Stimulated activated CD4-positive, alpha-beta T cell treated with anti-CD3 and anti-CD28 coated beads, Interleukin-15, amount 100 ng/mL, for 1 hour (primary cell): ENCODE measurements at regions not wholly inside any gene's neighbourhood (a gene's known extent, or its start where the extent isn't known, plus 50 kb on each side); places are given as distances from the start of the nearest gene placed in this dataset.

Experiments used
- DNase-seq, 2 donors: peaks; one replicate each; pipeline ENCODE4 v3.0.0-alpha.2; 2020; ENCODE audit warnings: low read depth in 1 of 2, low spot score in 1 of 2

GRCh38 chr2:196383799-196384198, 212.4 kb upstream of the STK17B start:
- DNase-seq: no peak

- no peak for DNase-seq
Measured at GRCh38 chr2:196384729-196385128, 213.4 kb upstream of the STK17B start.

- DNase-seq: no peak
Measured at GRCh38 chr2:196389670-196390069, 218.3 kb upstream of the STK17B start.

- DNase-seq: no peak
Measured at GRCh38 chr2:196390243-196391148, 219.1 kb upstream of the STK17B start.

- DNase-seq: no peak
Measured at GRCh38 chr2:196391149-196391479, 219.7 kb upstream of the STK17B start.

- DNase-seq: no peak
Measured at GRCh38 chr2:196399096-196399495, 227.7 kb upstream of the STK17B start.

- no peak for DNase-seq
Measured at GRCh38 chr2:196399722-196400691, 228.6 kb upstream of the STK17B start.

- DNase-seq: no peak
Measured at GRCh38 chr2:196403471-196403870, 232.1 kb upstream of the STK17B start.

- DNase-seq: no peak
Measured at GRCh38 chr2:196404276-196404675, 232.9 kb upstream of the STK17B start.

- DNase-seq: no peak
Measured at GRCh38 chr2:196407675-196408264, 231.7 kb upstream of the CCDC150 start.

GRCh38 chr2:196409376-196409775, 230.1 kb upstream of the CCDC150 start:
- DNase-seq: no peak

- DNase-seq: no peak
Measured at GRCh38 chr2:196410008-196410407, 229.5 kb upstream of the CCDC150 start.

GRCh38 chr2:196413821-196414274, 225.7 kb upstream of the CCDC150 start:
- no peak for DNase-seq

- no peak for DNase-seq
Measured at GRCh38 chr2:196415384-196415783, 224.1 kb upstream of the CCDC150 start.

- no peak for DNase-seq
Measured at GRCh38 chr2:196420143-196420542, 219.4 kb upstream of the CCDC150 start.

- DNase-seq: no peak
Measured at GRCh38 chr2:196421880-196422279, 217.6 kb upstream of the CCDC150 start.

GRCh38 chr2:196422361-196422760, 217.2 kb upstream of the CCDC150 start:
- no peak for DNase-seq

GRCh38 chr2:196426122-196426521, 213.4 kb upstream of the CCDC150 start:
- DNase-seq: no peak

GRCh38 chr2:196427986-196428634, 211.4 kb upstream of the CCDC150 start:
- DNase-seq: no peak

GRCh38 chr2:196431076-196431475, 208.4 kb upstream of the CCDC150 start:
- no peak for DNase-seq

- DNase-seq: no peak
Measured at GRCh38 chr2:196431957-196432356, 207.6 kb upstream of the CCDC150 start.
